Prostate gland (tissue), 2 donors: ENCODE measurements at regions not wholly inside any gene's neighbourhood (a gene's known extent, or its start where the extent isn't known, plus 50 kb on each side); places are given as distances from the start of the nearest gene placed in this dataset.

Experiments used
- POLR2A ChIP-seq: fragments of 450-650 bp; IDR thresholded peaks from one replicate; pipeline ENCODE4 v1.6.1; 2016; ENCODE audit warnings: antibody characterized with exemption, mild to moderate bottlenecking
- TF ChIP-seq, protein P1 (sequence below), 4 experiments: fragments of 200-600 bp in 2 of 4; fragments of 450-650 bp in 2 of 4; sonication (generic) in 2 of 4; IDR thresholded peaks; 1 replicate in 3 of 4; 2 replicates in 1 of 4; pipeline ENCODE4 v1.5.1; 2016 to 2019; ENCODE audit warnings: antibody characterized with exemption in 4 of 4, mild to moderate bottlenecking in 2 of 4, moderate library complexity in 2 of 4

DNA sequence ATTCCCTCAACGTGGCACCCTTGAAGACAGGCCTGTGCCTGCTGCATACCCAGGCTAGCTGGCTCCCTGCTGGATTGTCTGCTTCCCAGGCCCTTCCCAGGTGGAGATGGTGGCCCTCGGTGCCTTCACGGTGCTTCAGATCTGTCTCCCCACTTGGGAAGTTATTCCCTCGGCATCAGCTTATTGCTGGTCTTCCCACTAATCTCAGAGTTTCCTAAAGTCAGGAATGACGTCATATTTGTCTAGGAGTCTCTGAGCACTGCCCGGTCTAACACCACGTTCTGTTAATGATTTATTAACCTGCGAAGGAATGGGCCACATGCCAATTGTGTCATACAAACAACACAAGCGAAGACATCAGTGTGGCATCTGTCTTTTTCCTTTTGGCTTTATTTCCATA is 269.8 kb upstream of the ID2 start:
- TF ChIP-seq, protein P1, sequence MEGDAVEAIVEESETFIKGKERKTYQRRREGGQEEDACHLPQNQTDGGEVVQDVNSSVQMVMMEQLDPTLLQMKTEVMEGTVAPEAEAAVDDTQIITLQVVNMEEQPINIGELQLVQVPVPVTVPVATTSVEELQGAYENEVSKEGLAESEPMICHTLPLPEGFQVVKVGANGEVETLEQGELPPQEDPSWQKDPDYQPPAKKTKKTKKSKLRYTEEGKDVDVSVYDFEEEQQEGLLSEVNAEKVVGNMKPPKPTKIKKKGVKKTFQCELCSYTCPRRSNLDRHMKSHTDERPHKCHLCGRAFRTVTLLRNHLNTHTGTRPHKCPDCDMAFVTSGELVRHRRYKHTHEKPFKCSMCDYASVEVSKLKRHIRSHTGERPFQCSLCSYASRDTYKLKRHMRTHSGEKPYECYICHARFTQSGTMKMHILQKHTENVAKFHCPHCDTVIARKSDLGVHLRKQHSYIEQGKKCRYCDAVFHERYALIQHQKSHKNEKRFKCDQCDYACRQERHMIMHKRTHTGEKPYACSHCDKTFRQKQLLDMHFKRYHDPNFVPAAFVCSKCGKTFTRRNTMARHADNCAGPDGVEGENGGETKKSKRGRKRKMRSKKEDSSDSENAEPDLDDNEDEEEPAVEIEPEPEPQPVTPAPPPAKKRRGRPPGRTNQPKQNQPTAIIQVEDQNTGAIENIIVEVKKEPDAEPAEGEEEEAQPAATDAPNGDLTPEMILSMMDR (IDR thresholded peaks at IDR 0.05): no peak
- no peak for TF ChIP-seq POLR2A
